Stimulated activated CD4-positive, alpha-beta T cell treated with anti-CD3 and anti-CD28 coated beads, Interleukin-12 subunit alpha, Interleukin-12 subunit beta, amount 100 ng/mL, for 24 hours (primary cell): ENCODE measurements at regions not wholly inside any gene's neighbourhood (a gene's known extent, or its start where the extent isn't known, plus 50 kb on each side); places are given as distances from the start of the nearest gene placed in this dataset.
"Not testable (repeated sequence)": the region's sequence is repeated elsewhere in the genome, so short reads cannot be mapped to it uniquely, and the experiment has no call there.

Experiments used
- DNase-seq, 2 experiments: peaks; one replicate each; pipeline ENCODE4 v3.0.0-alpha.2; 2020; ENCODE audit warnings: low read depth in 2 of 2

DNA sequence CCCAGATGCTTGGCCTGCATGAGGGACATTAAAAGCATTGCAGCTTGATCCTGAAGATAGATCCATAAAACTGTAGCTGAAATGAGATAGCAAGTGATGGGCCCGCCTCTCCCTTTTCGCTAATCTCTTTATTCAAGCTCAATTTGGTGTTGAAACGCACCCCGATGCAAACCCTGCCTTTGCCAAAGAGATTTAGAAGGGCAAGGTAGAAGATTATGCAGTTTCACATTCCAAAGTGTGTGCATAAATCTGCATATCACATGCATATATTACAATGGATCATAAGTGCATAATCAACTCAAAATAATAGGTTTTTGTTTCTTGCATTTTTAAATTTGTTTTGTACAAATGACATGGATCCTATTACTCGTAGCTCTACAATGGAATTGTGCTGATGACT lies 80.1 kb upstream of the SHANK2 start:
- no peak for DNase-seq

DNA sequence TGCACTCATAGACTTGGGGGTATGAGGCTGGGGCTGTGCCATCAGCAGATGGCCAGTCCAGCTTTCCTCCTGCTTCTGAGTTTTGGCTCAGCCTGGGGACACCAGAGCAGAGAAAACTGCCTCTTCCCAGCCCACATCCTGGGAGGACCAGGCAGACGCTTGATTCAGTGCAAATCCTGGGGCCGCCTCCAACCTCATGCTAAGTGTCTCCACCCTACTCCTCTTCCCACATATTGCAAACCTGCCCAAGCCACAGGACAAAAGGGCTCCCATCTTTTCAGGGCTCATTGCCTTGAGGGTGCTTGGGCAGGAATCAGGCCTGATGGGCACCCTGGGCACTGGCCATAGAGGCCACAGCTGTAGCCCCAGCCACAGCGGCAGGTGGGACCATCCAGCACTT lies 79.7 kb upstream of the SHANK2 start:
- DNase-seq = no peak

GRCh38 chr11:71331631-71332030 lies 79.3 kb upstream of the SHANK2 start:
- no peak for DNase-seq

DNA sequence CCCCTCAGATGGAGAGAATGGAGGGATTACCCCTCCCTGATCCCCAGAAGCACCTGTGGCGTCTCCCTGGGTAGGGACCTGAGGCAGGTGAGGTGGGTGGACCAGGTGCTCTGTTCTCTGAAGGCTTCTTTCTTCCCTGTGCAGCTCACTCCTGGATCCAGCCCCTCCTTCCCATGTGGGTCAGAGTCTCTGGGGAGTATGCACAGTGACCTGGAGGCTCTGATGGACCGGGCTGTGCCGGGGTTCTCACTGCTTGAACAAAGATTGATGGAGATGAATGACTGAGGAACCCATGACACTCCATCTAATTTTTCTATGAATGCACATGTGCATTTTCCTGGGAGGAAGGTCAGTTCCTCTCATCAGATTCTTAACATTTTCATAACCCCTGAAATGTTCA lies 78.6 kb upstream of the SHANK2 start:
- no peak for DNase-seq

- no peak for DNase-seq
Observed at GRCh38 chr11:71330349-71330748, 78.0 kb upstream of the SHANK2 start.

DNA sequence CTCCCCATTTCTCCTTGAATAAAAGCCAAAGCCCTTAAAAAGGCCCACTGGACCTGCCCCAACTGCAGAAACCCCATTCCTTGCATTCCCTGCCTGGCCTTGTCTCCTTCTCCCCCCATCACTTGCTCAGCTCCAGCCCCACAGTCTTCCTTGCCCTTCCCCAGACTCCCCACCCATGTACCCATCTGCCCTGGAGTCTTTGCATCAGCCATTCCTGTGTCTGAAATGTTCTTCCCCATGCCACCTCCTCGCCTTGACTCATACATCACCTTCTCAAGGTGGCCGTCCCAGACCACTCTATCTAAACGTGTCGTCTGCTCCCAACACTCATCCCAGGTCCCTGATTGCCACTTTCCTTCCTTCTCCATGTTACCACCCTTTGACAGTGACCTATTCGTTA lies 77.4 kb upstream of the SHANK2 start:
- DNase-seq = no peak

- no peak for DNase-seq
Observed at GRCh38 chr11:71329165-71329510, 76.8 kb upstream of the SHANK2 start.

DNA sequence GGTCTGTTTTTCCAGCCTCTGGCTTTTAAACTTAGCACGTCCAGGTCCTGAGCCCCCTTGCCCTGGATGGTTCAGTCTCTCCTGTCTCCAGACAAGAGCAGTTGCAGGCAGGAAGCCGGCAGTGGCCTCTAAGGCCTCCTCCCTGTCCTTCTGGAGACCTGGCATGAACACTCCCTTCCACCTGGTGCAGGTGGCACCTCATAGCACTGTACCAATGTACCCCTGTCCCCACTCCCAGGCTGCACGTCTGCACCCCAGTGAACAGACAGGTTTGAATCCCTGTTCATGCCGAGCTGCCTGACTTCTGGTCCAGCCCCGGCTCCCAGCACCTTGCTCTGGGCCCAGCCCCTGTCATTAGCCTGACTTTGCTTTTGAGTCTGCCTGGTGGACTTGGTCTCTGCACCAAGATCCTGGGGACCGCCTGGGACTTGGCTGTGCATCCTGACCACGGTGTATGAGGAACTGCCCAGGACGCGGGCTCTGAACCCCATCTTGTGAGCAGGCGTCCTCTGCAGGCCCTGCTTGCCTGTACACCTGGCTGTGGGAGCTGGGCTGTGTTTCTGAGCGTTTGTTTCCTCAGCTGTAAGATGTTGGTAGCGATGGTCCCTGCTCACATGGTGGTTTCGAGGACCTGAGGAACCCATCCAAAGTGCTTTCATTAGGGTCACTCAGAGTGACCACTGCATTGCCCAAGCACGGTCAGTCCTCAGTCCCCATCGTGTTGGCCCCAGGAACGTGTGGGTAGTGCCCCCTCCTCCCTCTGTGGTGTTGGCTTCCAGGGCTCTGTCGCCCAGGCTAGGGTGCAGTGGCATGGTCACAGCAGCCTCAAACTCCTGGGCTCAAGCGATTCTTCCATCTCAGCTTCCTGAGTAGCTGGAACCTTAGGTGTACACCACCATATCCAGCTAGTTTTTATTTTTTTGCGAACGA lies 75.0 kb upstream of the SHANK2 start:
- DNase-seq = no peak

DNA sequence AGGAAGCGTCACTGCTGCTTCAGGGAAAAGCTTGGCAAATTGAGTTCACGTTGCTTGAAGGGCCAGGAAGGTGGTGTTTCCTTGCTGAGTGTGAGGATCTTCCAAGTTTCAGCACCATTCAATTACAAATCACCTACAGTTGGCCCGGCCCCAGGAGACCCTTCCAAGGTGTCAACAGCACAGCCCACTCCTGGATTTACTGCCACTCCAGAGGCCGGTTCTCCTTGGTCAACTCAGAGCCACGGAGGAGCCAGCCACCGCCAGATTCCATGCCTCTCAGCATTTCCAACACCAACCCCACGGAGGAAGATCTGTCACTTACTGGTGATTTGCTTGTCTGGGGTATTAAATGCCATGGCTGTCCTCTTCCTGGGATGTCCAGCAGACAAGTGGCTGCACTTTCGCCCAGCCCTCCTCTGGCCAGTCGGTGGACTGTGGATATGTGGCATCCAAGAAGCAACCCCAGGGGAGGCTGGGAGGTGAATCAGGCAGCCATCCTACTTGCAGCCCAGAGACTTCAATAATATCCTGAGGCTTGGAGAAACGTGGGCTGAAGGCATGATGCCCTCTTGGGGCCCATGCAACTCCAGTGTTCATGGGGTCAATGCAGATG lies 74.1 kb upstream of the SHANK2 start:
- no peak for DNase-seq

DNA sequence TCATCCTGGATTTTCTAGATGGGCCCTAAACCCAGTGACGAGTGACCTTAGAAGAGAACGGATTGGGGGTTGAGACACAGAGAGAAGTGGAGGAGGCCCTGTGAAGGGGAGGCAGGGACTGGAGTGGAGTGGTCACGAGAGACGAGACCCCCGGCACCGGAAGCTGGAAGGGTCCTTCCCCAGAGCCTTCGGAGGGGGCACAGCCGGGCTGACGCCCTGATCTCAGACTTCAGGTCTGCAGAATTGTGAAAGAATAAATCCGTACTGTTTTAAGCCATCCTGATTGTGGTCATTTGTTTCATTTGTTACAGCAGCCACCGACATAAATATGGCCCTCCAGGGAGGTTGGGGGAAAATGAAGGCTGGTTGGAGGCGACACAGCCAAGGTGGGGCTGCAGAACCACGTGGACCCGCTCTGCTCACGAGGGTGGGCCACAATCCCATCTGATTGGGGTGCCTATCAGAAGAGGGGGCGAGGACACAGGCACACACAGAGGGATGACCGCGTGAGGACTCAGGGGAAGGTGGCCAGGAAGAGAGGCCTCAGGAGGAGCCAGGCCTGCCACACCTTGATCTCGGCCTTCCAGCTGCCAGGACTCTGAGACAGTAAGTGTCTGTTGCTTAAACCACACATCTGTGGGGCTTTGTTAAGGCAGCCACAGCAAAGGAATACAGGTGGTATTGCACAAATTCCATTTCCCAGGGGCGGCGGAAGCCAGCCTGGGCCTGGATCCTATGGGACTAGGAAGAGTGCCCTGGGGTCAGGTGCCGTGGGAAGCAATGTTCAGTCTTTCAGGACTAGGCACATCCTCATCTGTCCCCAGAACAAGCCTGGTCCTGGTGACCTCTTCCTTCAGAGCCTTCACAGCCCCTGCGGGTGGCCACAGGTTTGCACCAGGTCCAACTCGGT lies 73.3 kb upstream of the SHANK2 start:
- no peak for DNase-seq

DNA sequence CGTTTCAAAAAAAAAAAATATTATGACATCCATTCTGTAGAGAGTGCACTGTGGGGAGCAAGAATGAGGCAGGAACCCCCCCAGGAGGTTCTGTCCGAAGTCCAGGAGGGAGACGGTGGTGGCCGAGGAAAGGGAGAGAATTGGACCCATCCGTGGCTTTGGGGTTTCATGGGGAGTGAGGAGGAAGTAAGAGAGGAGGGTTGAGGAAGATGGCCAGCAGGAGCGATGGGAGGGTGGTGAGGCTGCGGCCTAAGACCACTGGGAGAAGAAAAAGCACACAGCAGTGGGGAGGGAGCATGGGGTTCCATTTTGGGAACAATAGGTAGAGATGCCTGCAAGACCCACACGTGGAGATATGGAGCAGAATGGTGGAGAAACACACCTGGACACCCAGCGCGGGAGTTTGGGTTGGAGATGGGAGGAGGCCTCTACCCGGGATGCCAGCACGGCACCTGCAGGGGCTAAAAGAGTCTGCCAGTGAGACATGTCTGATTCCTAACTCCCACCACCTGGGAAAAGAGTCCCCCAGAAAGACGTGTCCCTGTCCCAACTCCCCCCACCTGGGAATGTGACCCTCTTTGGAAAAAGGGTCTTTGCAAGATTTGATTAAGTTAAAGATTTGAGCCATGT lies 72.5 kb upstream of the SHANK2 start:
- DNase-seq = no peak

- DNase-seq = no peak
Observed at GRCh38 chr11:71323876-71324526, 71.6 kb upstream of the SHANK2 start.

DNA sequence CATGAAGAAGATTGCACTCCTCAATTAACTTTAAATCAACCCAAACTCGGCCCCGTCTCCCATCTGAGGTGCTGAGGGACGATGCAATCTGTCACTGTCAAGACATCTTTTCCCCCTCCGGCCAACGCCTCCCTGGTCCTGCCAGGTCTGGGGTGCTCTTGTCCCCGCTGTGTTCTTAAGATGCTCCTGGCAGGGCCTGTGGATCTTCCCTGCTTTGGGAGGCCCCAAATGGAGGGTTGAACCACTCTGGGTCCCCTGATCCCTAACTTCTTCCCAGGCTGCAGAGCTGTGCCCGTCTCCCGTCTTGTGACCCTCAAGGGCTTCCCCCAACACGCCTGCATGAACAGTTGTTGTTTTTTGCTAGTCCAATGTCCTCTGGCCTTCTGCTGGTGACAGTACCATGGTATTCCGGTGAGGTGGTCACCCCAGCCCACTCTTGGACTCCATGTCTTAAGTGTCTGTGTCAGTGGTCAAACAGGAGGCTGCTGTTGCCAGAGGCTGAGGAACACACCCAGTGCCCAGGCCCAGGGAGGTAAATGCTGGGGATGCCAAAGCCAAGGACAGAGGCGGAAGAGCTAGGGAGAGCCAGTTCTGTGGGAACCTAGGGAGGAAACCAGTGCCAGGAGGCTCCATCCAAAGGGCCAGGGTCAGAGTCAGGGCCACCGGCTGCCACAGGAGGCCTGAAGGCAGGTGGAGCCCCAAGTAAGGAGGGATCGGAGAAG lies 70.6 kb upstream of the SHANK2 start:
- no peak for DNase-seq

GRCh38 chr11:71322192-71322735 lies 69.9 kb upstream of the SHANK2 start:
- DNase-seq = no peak

DNA sequence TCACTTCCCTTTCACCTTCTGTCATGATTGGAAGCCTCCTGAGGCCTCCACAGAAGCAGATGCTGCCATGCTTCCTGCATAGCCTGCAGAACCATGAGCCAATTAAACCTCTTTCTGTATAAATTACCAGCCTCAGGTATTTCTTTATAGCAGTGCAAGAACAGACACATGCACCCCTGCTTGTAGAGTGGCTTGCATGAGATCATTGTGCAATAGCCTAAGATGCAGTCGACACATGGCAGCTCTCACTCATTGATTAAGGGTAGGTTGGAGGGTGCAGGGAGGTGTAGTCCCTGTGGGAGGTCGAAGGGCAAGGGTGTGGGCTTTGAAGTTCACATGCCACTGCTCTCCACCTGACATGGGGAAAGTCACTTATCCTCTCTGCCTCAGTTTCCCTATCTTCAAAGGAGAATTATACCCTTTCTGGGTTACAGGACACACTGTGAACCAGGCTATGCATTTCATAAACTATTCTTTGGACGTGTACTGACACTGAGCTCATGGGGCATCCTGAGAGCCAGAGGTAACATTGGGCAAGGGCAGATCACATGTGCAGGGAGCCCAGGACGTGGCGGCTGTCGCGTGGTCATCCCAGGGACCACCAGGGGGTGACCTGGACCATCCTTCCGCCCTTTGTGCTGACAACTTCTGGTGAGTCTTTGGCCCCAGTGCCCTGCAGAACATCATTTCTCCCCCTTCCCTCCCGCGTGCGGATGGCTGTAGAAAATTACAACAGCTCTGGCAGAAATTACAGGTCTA lies 69.2 kb upstream of the SHANK2 start:
- no peak for DNase-seq

GRCh38 chr11:71316701-71317100 lies 64.3 kb upstream of the SHANK2 start:
- DNase-seq = no peak

DNA sequence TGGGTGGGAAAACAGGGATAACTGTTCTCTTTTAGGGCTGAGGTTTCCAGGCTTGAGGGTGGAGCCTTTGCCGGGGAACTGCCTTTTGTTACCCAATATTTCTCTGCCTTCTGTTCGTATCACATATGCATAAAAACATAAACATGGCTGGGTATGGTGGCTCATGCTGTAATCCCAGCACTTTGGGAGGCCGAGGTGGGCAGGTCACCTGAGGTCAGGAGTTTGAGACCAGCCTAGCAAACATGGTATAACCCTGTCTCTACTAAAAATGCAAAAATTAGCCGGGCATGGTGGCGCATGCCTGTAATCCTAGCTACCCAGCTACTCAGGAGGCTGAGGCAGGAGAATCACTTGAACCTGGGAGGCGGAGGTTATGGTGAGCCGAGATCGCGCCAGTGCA lies 60.2 kb upstream of the SHANK2 start:
- not testable (repeated sequence) for DNase-seq

- DNase-seq = no peak
Observed at GRCh38 chr11:71311928-71312510, 59.6 kb upstream of the SHANK2 start.

DNA sequence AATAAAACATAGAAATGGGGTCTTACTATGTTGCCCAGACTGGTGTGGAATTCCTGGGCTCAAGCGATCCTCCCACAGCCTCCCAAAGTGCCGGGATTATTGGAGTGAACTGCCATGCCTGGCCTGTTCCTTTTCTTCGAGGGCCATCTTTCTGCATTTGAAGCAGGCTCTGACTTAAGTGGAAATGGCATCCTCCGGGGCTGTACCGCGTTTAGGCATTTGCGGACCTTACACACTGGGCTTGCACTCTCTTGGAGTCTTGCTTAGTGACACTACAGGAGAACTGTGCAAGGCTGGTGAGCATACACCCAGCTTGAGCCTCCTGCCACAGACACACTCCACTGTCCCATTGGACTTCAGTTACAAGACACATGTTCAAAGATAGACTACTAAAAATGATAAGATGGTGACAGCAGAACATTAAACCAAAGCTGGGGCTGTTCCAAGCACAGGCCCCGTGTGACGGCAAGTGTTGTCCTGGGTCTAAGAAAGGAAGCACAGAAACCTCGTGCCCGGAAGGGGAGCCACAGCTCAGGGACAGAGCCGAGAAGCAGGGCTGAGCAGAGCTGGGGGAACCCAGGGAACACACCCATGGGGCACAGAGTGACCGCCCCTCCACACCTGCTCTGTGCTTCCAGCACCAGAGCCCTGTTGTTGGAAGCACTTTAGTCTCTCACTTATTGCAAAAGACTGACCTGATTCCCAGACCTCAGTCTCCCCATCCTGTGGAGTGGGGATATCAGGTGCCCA lies 59.0 kb upstream of the SHANK2 start:
- no peak for DNase-seq
